ENCODE measurements at regions not wholly inside any gene's neighbourhood (a gene's known extent, or its start where the extent isn't known, plus 50 kb on each side); places are given as distances from the start of the nearest gene placed in this dataset.
"Not testable (repeated sequence)": the region's sequence is repeated elsewhere in the genome, so short reads cannot be mapped to it uniquely, and the experiment has no call there.

- no peak for TF ChIP-seq CTCF (conservative IDR thresholded peaks at IDR 0.05)
These were observed 256.9 kb upstream of the PTPRD start for GRCh38 chr9:10869687-10870086.

GRCh38 chr9:10873999-10874398, 261.2 kb upstream of the PTPRD start:
- no peak for TF ChIP-seq CTCF (conservative IDR thresholded peaks at IDR 0.05)
- H3K27ac ChIP-seq = no peak overlapping the region

More at GRCh38 chr9:10869687-10870086, 256.9 kb upstream of the PTPRD start:
- no peak overlapping the region for H3K27ac ChIP-seq

- no peak overlapping the region for H3K27ac ChIP-seq
- no peak for TF ChIP-seq CTCF (conservative IDR thresholded peaks at IDR 0.05)
These were observed 262.9 kb upstream of the PTPRD start for GRCh38 chr9:10875752-10876151.

GRCh38 chr9:10876333-10876732, 263.5 kb upstream of the PTPRD start:
- no peak overlapping the region for H3K27ac ChIP-seq
- TF ChIP-seq CTCF (conservative IDR thresholded peaks at IDR 0.05) = no peak

GRCh38 chr9:10890266-10890665, 277.5 kb upstream of the PTPRD start:
- not testable (repeated sequence) for H3K27ac ChIP-seq

- no peak overlapping the region for H3K27ac ChIP-seq
- TF ChIP-seq CTCF (conservative IDR thresholded peaks at IDR 0.05) = no peak
These were observed 286.7 kb upstream of the PTPRD start for GRCh38 chr9:10899509-10899908.

GRCh38 chr9:10903969-10904368, 291.2 kb upstream of the PTPRD start:
- H3K27ac ChIP-seq = no peak overlapping the region
- no peak for TF ChIP-seq CTCF (conservative IDR thresholded peaks at IDR 0.05)

GRCh38 chr9:10910779-10911178, 298.0 kb upstream of the PTPRD start:
- TF ChIP-seq CTCF (conservative IDR thresholded peaks at IDR 0.05) = no peak
- H3K27ac ChIP-seq = no peak overlapping the region

Measured in VCaP (cell line).